GM23338 (cell line): ENCODE measurements at regions not wholly inside any gene's neighbourhood (a gene's known extent, or its start where the extent isn't known, plus 50 kb on each side); places are given as distances from the start of the nearest gene placed in this dataset.

Source experiments
- ATAC-seq: fragments of 200-7000 bp; cut with Tn5 transposase; 3 replicates; pipeline ENCODE4 v1.9.1; 2020
- DNase-seq: peaks from one replicate; pipeline ENCODE4 v3.0.0-alpha.2; 2015; ENCODE audit warnings: low spot score
- H2AFZ ChIP-seq: fragments of 200-600 bp; sonication (generic); 2 replicates; pipeline ENCODE4 v1.8.0; 2016; ENCODE audit warnings: antibody characterized with exemption, mild to moderate bottlenecking, moderate library complexity
- H3F3A ChIP-seq: fragments of 200-600 bp; sonication (generic); replicated peaks from 2 replicates; pipeline ENCODE4 v1.8.0; 2017; ENCODE audit warnings: antibody characterized with exemption, mixed run types, low read depth
- H3K27ac ChIP-seq: fragments of 200-600 bp; sonication (generic); 2 replicates; pipeline ENCODE4 v1.6.1; 2016; ENCODE audit warnings: low read depth
- H3K27me3 ChIP-seq: fragments of 200-600 bp; sonication (generic); 2 replicates; pipeline ENCODE4 v1.8.0; 2016; ENCODE audit warnings: mild to moderate bottlenecking, mixed run types, moderate library complexity; ENCODE audit not compliant: insufficient read depth
- H3K36me3 ChIP-seq: fragments of 200-600 bp; sonication (generic); 2 replicates; pipeline ENCODE4 v1.8.0; 2016; ENCODE audit warnings: mild to moderate bottlenecking; ENCODE audit not compliant: insufficient read depth
- H3K4me1 ChIP-seq: fragments of 200-600 bp; sonication (generic); 2 replicates; pipeline ENCODE4 v1.8.0; 2016; ENCODE audit warnings: mild to moderate bottlenecking, moderate library complexity; ENCODE audit not compliant: insufficient read depth
- H3K4me2 ChIP-seq: fragments of 200-600 bp; sonication (generic); 2 replicates; pipeline ENCODE4 v1.7.1; 2017; ENCODE audit warnings: mixed run types
- H3K4me3 ChIP-seq: fragments of 200-600 bp; sonication (generic); 2 replicates; pipeline ENCODE4 v1.6.1; 2016; ENCODE audit warnings: mixed run types
- H3K79me2 ChIP-seq: fragments of 200-600 bp; sonication (generic); replicated peaks from 2 replicates; pipeline ENCODE4 v1.8.0; 2017; ENCODE audit warnings: mild to moderate bottlenecking; ENCODE audit not compliant: insufficient read depth
- H3K9me2 ChIP-seq: fragments of 200-600 bp; sonication (generic); 2 replicates; pipeline ENCODE4 v1.8.0; 2017; ENCODE audit not compliant: insufficient read depth
- H4K20me1 ChIP-seq: fragments of 200-600 bp; sonication (generic); replicated peaks from 2 replicates; pipeline ENCODE4 v1.8.0; 2017; ENCODE audit warnings: mild to moderate bottlenecking; ENCODE audit not compliant: insufficient read depth
- H3K27ac Mint-ChIP-seq: 2 replicates; pipeline ENCODE4 v1.8.0; 2020; ENCODE audit warnings: inconsistent platforms, mild to moderate bottlenecking, moderate library complexity, mixed read lengths
- H3K27me3 Mint-ChIP-seq: 3 replicates; pipeline ENCODE4 v1.8.0; 2022; ENCODE audit warnings: low read depth, mild to moderate bottlenecking, moderate library complexity, mixed read lengths, inconsistent platforms; ENCODE audit not compliant: insufficient read depth, poor library complexity
- H3K36me3 Mint-ChIP-seq: 3 replicates; pipeline ENCODE4 v1.8.0; 2021; ENCODE audit warnings: low read depth, mild to moderate bottlenecking, inconsistent platforms, moderate library complexity, mixed read lengths
- H3K4me1 Mint-ChIP-seq: 3 replicates; pipeline ENCODE4 v1.8.0; 2020; ENCODE audit warnings: mild to moderate bottlenecking, inconsistent platforms, mixed read lengths
- H3K4me3 Mint-ChIP-seq: 3 replicates; pipeline ENCODE4 v1.8.0; 2021; ENCODE audit warnings: moderate library complexity, mild to moderate bottlenecking, inconsistent platforms, mixed read lengths
- H3K9me3 Mint-ChIP-seq: 3 replicates; pipeline ENCODE4 v1.8.0; 2020; ENCODE audit warnings: moderate library complexity, mild to moderate bottlenecking, inconsistent platforms, mixed read lengths
- CREB1 ChIP-seq: fragments of 250-450 bp; sonication (Bioruptor Pico); IDR thresholded peaks from 2 replicates; pipeline ENCODE4 v1.5.0; 2020; ENCODE audit warnings: low read depth, mild to moderate bottlenecking, moderate library complexity
- ETS1 ChIP-seq: IDR thresholded peaks from 2 replicates; pipeline ENCODE4 v1.6.1; 2016; ENCODE audit warnings: antibody characterized with exemption
- JUNB ChIP-seq: IDR thresholded peaks from one replicate; pipeline ENCODE4 v1.6.1; 2016; ENCODE audit warnings: antibody characterized with exemption; ENCODE audit not compliant: unreplicated experiment
- NANOG ChIP-seq: IDR thresholded peaks from 2 replicates; pipeline ENCODE4 v1.6.1; 2016; ENCODE audit warnings: antibody characterized with exemption, borderline replicate concordance
- ZNF462 ChIP-seq: fragments of 250-450 bp; sonication (Bioruptor Pico); IDR thresholded peaks from 2 replicates; pipeline ENCODE4 v1.5.0; 2020; ENCODE audit warnings: mild to moderate bottlenecking, moderate library complexity

- peaks cover 17% of the 10 kb centered on the region for H3K27me3 Mint-ChIP-seq
- no peak for TF ChIP-seq JUNB
- no peak for TF ChIP-seq ETS1
- peak; percentile 30; the same call in 1 of the 2 replicates for TF ChIP-seq NANOG
- TF ChIP-seq ZNF462 (CRISPR knock-in tag) = 0 out of 2 replicates have a peak, but pooled peaks have one; percentile 25
These were observed 193.4 kb upstream of the ZMIZ1 start for GRCh38 chr10:78875331-78875877.

GRCh38 chr10:78875932-78876331, 192.8 kb upstream of the ZMIZ1 start:
- Histone ChIP-seq H3K4me1 (peaks cover 4% of the 10 kb centered on the region), H2AFZ (no peak overlapping the region), H3K27ac (no peak overlapping the region), H3F3A (no peaks in the 10 kb centered on the region), H3K36me3 (no peaks in the 10 kb centered on the region), H3K9me2 (no peaks in the 10 kb centered on the region), H3K4me2 (no peak overlapping the region), H3K4me3 (no peak overlapping the region), H3K27me3 (peaks cover 6% of the 10 kb centered on the region), H4K20me1 (no peaks in the 10 kb centered on the region), H3K79me2 (no peaks in the 10 kb centered on the region)
- peaks cover 17% of the 10 kb centered on the region for H3K27me3 Mint-ChIP-seq
- H3K4me3 Mint-ChIP-seq = no peak overlapping the region
- no peak overlapping the region for H3K27ac Mint-ChIP-seq
- DNase-seq (no peak), ATAC-seq (peak; percentile 50)
- H3K36me3 Mint-ChIP-seq = no peaks in the 10 kb centered on the region
- H3K9me3 Mint-ChIP-seq = no peaks in the 10 kb centered on the region
- H3K4me1 Mint-ChIP-seq = peaks cover 8% of the 10 kb centered on the region
- TF ChIP-seq CREB1 (no peak), ETS1 (no peak)

More at GRCh38 chr10:78875331-78875877, 193.4 kb upstream of the ZMIZ1 start:
- Mint-ChIP-seq H3K4me3 (no peak overlapping the region), H3K36me3 (no peaks in the 10 kb centered on the region), H3K9me3 (no peaks in the 10 kb centered on the region), H3K4me1 (peaks cover 8% of the 10 kb centered on the region), H3K27ac (no peak overlapping the region)
- DNase-seq (peak; percentile 57), ATAC-seq (peak; percentile 95)
- H4K20me1 ChIP-seq = no peaks in the 10 kb centered on the region
- no peaks in the 10 kb centered on the region for H3F3A ChIP-seq
- H3K27me3 ChIP-seq = peaks cover 6% of the 10 kb centered on the region
- H3K9me2 ChIP-seq = no peaks in the 10 kb centered on the region
- no peaks in the 10 kb centered on the region for H3K79me2 ChIP-seq
- H3K4me1 ChIP-seq = peaks cover 4% of the 10 kb centered on the region
- no peak overlapping the region for H3K27ac ChIP-seq
- no peaks in the 10 kb centered on the region for H3K36me3 ChIP-seq
- H3K4me2 ChIP-seq = no peak overlapping the region
- no peak overlapping the region for H2AFZ ChIP-seq
- H3K4me3 ChIP-seq = no peak overlapping the region
